A549 (cell line): ENCODE measurements at regions not wholly inside any gene's neighbourhood (a gene's known extent, or its start where the extent isn't known, plus 50 kb on each side); places are given as distances from the start of the nearest gene placed in this dataset.

Experiments
- ATAC-seq, 2 experiments: fragments of 200-7000 bp in 1 of 2; fragments of >200 bp in 1 of 2; cut with Nextera tagmentation in 1 of 2; cut with Tn5 transposase in 1 of 2; 3 replicates each; pipeline versions ENCODE4 v1.8.0 to v1.9.1; 2018 to 2020; ENCODE audit warnings: mild to moderate bottlenecking in 1 of 2, moderate library complexity in 1 of 2
- CTCF ChIA-PET: fragments of 300-600 bp; sonication (Branson Sonifier 250); formaldehyde crosslinking; extraction: SDS; loops from one replicate; lab custom pipeline; 2021; ENCODE audit warnings: antibody characterized with exemption, inconsistent platforms; lab: Yijun Ruan, JAX
- POLR2A ChIA-PET: fragments of 350-600 bp; formaldehyde crosslinking; extraction: SDS; loops from one replicate; lab custom pipeline; 2021; ENCODE audit warnings: antibody characterized with exemption, inconsistent platforms; lab: Yijun Ruan, JAX
- DNase-seq, 2 experiments: peaks; one replicate each; pipeline versions ENCODE4 v3.0.0 to v3.0.0-alpha.2; 2011 to 2016; ENCODE audit warnings: low read depth in 1 of 2, low spot score in 1 of 2
- FAIRE-seq: peaks from 2 replicates; lab custom pipeline; 2011; peaks lifted over from hg19 to GRCh38; lab: Jason Lieb, UNC
- H3K27ac ChIP-seq, 2 experiments: fragments of >200 bp; sonication (Bioruptor Twin); formaldehyde crosslinking; 3 replicates each; pipeline ENCODE4 v1.5.1; 2016 to 2017
- H3K4me1 ChIP-seq: fragments of >200 bp; sonication (Bioruptor Twin); formaldehyde crosslinking; 3 replicates; pipeline ENCODE4 v1.6.1; 2016
- H3K4me2 ChIP-seq: fragments of >200 bp; sonication (Bioruptor Twin); formaldehyde crosslinking; 3 replicates; pipeline ENCODE4 v1.6.1; 2016
- H3K4me3 ChIP-seq: fragments of >200 bp; sonication (Bioruptor Twin); formaldehyde crosslinking; 3 replicates; pipeline ENCODE4 v1.5.1; 2016
- H3K9me3 ChIP-seq: fragments of >200 bp; sonication (Bioruptor Twin); formaldehyde crosslinking; 3 replicates; pipeline ENCODE4 v1.6.1; 2016
- BHLHE40 ChIP-seq: IDR thresholded peaks from 2 replicates; pipeline ENCODE4 v1.6.1; 2012; ENCODE audit warnings: low read depth, low read length, inconsistent platforms
- CBX2 ChIP-seq: fragments of 200-600 bp; sonication (generic); IDR thresholded peaks from 2 replicates; pipeline ENCODE4 v1.6.1; 2016; ENCODE audit warnings: low read depth, mild to moderate bottlenecking, borderline replicate concordance
- CEBPB ChIP-seq, 2 experiments: fragments of >200 bp in 1 of 2; sonication (Bioruptor Twin) in 1 of 2; formaldehyde crosslinking in 1 of 2; IDR thresholded peaks; 2 replicates each; pipeline ENCODE4 v1.6.1; 2012 to 2016
- CHD2 ChIP-seq: fragments of 150-350 bp; IDR thresholded peaks from 2 replicates; pipeline ENCODE4 v1.6.1; 2014; ENCODE audit warnings: low read length; ENCODE audit not compliant: partially characterized antibody
- EHMT2 ChIP-seq: fragments of 200-600 bp; sonication (generic); IDR thresholded peaks from 2 replicates; pipeline ENCODE4 v1.6.1; 2016; ENCODE audit warnings: antibody characterized with exemption, low read depth, mild to moderate bottlenecking, moderate library complexity
- EP300 ChIP-seq, 2 experiments: fragments of >200 bp; sonication (Bioruptor Twin); formaldehyde crosslinking; IDR thresholded peaks; 2 replicates in 1 of 2; 3 replicates in 1 of 2; pipeline ENCODE4 v1.6.1; 2016 to 2017
- HOXA7 ChIP-seq: fragments of 250-450 bp; sonication (Bioruptor Pico); IDR thresholded peaks from 2 replicates; pipeline ENCODE4 v1.5.0; 2020; ENCODE audit warnings: mild to moderate bottlenecking, moderate library complexity
- HOXB13 ChIP-seq: fragments of 250-450 bp; sonication (Bioruptor Pico); IDR thresholded peaks from 2 replicates; pipeline ENCODE4 v1.5.0; 2020; ENCODE audit warnings: low read depth, mild to moderate bottlenecking, moderate library complexity
- HOXB5 ChIP-seq: fragments of 250-450 bp; sonication (Bioruptor Pico); IDR thresholded peaks from 2 replicates; pipeline ENCODE4 v1.5.0; 2020; ENCODE audit warnings: mild to moderate bottlenecking, moderate library complexity
- KDM1A ChIP-seq: fragments of 200-600 bp; sonication (generic); IDR thresholded peaks from 2 replicates; pipeline ENCODE4 v1.6.1; 2016; ENCODE audit warnings: low read depth, mild to moderate bottlenecking
- KDM5A ChIP-seq: fragments of 200-600 bp; sonication (generic); IDR thresholded peaks from 2 replicates; pipeline ENCODE4 v1.6.1; 2016; ENCODE audit warnings: antibody characterized with exemption, mild to moderate bottlenecking
- NFE2L2 ChIP-seq: fragments of 150-350 bp; conservative IDR thresholded peaks from 2 replicates; pipeline ENCODE4 v1.6.1; 2014; ENCODE audit warnings: low read length
- NR3C1 ChIP-seq: fragments of >200 bp; sonication (Bioruptor Twin); formaldehyde crosslinking; IDR thresholded peaks from 3 replicates; pipeline ENCODE4 v1.6.1; 2017
- RFX5 ChIP-seq: fragments of 450-650 bp; IDR thresholded peaks from 2 replicates; pipeline ENCODE4 v1.7.1; 2014; ENCODE audit warnings: antibody characterized with exemption, mild to moderate bottlenecking, moderate library complexity
- RNF2 ChIP-seq: fragments of 200-600 bp; sonication (generic); IDR thresholded peaks from 2 replicates; pipeline ENCODE4 v1.6.1; 2016; ENCODE audit warnings: low read depth, mild to moderate bottlenecking, antibody characterized with exemption, moderate library complexity, borderline replicate concordance
- TFCP2L1 ChIP-seq: fragments of 250-450 bp; sonication (Bioruptor Pico); IDR thresholded peaks from 2 replicates; pipeline ENCODE4 v1.5.0; 2021; ENCODE audit warnings: mild to moderate bottlenecking
- ZC3H11A ChIP-seq: fragments of 450-650 bp; IDR thresholded peaks from 2 replicates; pipeline ENCODE4 v1.6.1; 2014; ENCODE audit warnings: antibody characterized with exemption, mild to moderate bottlenecking
- ZSCAN20 ChIP-seq: fragments of 250-450 bp; sonication (Bioruptor Pico); IDR thresholded peaks from 2 replicates; pipeline ENCODE4 v1.8.0; 2022; ENCODE audit warnings: mild to moderate bottlenecking, moderate library complexity
- WGBS: methylation state at CpG from one replicate; pipeline ENCODE4 v1.1.6; 2017; ENCODE audit errors: missing lambda C conversion rate; 5-methylcytosine and 5-hydroxymethylcytosine counted together
- TF ChIP-seq, protein P1 (sequence below): fragments of 150-350 bp; IDR thresholded peaks from 2 replicates; pipeline ENCODE4 v1.6.1; 2014; ENCODE audit warnings: low read depth, mild to moderate bottlenecking, low read length
- TF ChIP-seq, protein P2 (sequence below): IDR thresholded peaks from 2 replicates; pipeline ENCODE4 v1.6.1; 2012
- TF ChIP-seq, protein P3 (sequence below): fragments of >200 bp; sonication (Bioruptor Twin); formaldehyde crosslinking; IDR thresholded peaks from 3 replicates; pipeline ENCODE4 v1.5.1; 2016
- TF ChIP-seq, protein P4 (sequence below): IDR thresholded peaks from 2 replicates; pipeline ENCODE4 v1.6.1; 2012
- TF ChIP-seq, protein P5 (sequence below): fragments of 200-600 bp; sonication (generic); IDR thresholded peaks from 2 replicates; pipeline ENCODE4 v1.6.1; 2016; ENCODE audit warnings: antibody characterized with exemption, mild to moderate bottlenecking, moderate library complexity

DNA sequence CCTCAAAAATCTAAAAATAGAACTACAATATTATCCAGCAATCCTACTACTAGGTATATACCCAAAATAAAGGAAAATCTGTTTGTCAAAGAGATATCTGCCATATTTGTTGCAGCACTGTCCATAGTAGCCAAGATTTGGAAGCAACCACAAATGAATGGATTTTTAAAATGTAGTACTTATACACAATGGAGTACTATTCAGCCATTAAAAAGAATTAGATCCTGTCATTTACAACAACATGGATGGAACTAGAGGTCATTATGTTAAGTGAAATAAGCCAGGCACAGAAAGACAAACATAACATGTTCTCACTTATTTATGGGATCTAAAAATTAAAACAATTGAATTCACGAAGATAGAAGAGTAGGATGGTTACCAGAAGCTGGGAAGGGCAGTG, 135.7 kb upstream of the CCDC28A start:
- no peaks in the 10 kb centered on the region for H3K4me1 ChIP-seq
- H3K4me2 ChIP-seq = no peak overlapping the region
- no peak overlapping the region for H3K27ac ChIP-seq
- H3K9me3 ChIP-seq = no peaks in the 10 kb centered on the region
- no peak for DNase-seq
- POLR2A ChIA-PET = no interaction called here
- CTCF ChIA-PET = no interaction called here
- ATAC-seq = no peak
- H3K4me3 ChIP-seq = no peak overlapping the region
- no peak for FAIRE-seq
- WGBS = 80% methylated on average over 1 of the region's 1 CpG
- TF ChIP-seq HOXB13 (CRISPR knock-in tag) (no peak), NR3C1 (no peak), ZC3H11A (no peak), TFCP2L1 (no peak), EP300 (IDR thresholded peaks at IDR 0.05) (no peak), HOXA7 (no peak), ZSCAN20 (CRISPR knock-in tag) (no peak), CHD2 (no peak), KDM1A (no peak), CBX2 (no peak), BHLHE40 (no peak), RFX5 (no peak), RNF2 (no peak), NFE2L2 (no peak), EHMT2 (no peak)
- TF ChIP-seq, protein P1, sequence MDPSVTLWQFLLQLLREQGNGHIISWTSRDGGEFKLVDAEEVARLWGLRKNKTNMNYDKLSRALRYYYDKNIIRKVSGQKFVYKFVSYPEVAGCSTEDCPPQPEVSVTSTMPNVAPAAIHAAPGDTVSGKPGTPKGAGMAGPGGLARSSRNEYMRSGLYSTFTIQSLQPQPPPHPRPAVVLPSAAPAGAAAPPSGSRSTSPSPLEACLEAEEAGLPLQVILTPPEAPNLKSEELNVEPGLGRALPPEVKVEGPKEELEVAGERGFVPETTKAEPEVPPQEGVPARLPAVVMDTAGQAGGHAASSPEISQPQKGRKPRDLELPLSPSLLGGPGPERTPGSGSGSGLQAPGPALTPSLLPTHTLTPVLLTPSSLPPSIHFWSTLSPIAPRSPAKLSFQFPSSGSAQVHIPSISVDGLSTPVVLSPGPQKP = no peak
- TF ChIP-seq, protein P2, sequence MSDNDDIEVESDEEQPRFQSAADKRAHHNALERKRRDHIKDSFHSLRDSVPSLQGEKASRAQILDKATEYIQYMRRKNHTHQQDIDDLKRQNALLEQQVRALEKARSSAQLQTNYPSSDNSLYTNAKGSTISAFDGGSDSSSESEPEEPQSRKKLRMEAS = no peak
- TF ChIP-seq, all 56 proteins: peak for 0

DNA sequence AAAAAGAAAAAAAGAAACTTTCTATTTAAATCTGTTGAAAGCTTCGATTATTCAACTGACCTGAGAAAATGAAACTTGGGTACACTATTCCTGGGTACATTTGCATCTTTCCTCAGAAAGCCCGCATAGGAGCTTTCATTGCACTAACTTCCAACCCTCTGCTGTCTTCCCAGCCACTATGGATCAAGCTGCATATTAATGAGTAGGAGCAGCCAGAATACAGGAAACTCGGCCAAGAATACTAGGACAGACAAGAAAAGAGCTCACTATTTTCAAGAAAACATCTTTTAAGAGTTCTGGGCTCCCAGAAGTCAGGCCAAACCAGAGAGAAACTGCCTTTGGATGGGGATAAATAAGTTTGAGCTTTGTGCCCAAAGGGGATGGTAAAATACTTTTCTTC, 135.0 kb upstream of the CCDC28A start:
- ATAC-seq (no peak), FAIRE-seq (no peak), DNase-seq (no peak)
- whole genome bisulfite sequencing = 51% methylated on average over 3 of the region's 3 CpGs
- Histone ChIP-seq H3K9me3 (no peaks in the 10 kb centered on the region), H3K27ac (no peak overlapping the region), H3K4me1 (no peaks in the 10 kb centered on the region), H3K4me2 (no peak overlapping the region), H3K4me3 (no peak overlapping the region)
- ChIA-PET CTCF (no interaction called here), POLR2A (no interaction called here)
- TF ChIP-seq KDM5A (no peak), HOXB5 (CRISPR knock-in tag) (no peak), CEBPB (IDR thresholded peaks at IDR 0.05) (no peak), EP300 (IDR thresholded peaks at IDR 0.05) (no peak), HOXB13 (CRISPR knock-in tag) (no peak)
- TF ChIP-seq, protein P3, sequence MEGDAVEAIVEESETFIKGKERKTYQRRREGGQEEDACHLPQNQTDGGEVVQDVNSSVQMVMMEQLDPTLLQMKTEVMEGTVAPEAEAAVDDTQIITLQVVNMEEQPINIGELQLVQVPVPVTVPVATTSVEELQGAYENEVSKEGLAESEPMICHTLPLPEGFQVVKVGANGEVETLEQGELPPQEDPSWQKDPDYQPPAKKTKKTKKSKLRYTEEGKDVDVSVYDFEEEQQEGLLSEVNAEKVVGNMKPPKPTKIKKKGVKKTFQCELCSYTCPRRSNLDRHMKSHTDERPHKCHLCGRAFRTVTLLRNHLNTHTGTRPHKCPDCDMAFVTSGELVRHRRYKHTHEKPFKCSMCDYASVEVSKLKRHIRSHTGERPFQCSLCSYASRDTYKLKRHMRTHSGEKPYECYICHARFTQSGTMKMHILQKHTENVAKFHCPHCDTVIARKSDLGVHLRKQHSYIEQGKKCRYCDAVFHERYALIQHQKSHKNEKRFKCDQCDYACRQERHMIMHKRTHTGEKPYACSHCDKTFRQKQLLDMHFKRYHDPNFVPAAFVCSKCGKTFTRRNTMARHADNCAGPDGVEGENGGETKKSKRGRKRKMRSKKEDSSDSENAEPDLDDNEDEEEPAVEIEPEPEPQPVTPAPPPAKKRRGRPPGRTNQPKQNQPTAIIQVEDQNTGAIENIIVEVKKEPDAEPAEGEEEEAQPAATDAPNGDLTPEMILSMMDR = no peak
- TF ChIP-seq, protein P4, sequence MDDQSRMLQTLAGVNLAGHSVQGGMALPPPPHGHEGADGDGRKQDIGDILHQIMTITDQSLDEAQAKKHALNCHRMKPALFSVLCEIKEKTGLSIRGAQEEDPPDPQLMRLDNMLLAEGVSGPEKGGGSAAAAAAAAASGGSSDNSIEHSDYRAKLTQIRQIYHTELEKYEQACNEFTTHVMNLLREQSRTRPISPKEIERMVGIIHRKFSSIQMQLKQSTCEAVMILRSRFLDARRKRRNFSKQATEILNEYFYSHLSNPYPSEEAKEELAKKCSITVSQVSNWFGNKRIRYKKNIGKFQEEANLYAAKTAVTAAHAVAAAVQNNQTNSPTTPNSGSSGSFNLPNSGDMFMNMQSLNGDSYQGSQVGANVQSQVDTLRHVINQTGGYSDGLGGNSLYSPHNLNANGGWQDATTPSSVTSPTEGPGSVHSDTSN = no peak
- TF ChIP-seq, protein P5, sequence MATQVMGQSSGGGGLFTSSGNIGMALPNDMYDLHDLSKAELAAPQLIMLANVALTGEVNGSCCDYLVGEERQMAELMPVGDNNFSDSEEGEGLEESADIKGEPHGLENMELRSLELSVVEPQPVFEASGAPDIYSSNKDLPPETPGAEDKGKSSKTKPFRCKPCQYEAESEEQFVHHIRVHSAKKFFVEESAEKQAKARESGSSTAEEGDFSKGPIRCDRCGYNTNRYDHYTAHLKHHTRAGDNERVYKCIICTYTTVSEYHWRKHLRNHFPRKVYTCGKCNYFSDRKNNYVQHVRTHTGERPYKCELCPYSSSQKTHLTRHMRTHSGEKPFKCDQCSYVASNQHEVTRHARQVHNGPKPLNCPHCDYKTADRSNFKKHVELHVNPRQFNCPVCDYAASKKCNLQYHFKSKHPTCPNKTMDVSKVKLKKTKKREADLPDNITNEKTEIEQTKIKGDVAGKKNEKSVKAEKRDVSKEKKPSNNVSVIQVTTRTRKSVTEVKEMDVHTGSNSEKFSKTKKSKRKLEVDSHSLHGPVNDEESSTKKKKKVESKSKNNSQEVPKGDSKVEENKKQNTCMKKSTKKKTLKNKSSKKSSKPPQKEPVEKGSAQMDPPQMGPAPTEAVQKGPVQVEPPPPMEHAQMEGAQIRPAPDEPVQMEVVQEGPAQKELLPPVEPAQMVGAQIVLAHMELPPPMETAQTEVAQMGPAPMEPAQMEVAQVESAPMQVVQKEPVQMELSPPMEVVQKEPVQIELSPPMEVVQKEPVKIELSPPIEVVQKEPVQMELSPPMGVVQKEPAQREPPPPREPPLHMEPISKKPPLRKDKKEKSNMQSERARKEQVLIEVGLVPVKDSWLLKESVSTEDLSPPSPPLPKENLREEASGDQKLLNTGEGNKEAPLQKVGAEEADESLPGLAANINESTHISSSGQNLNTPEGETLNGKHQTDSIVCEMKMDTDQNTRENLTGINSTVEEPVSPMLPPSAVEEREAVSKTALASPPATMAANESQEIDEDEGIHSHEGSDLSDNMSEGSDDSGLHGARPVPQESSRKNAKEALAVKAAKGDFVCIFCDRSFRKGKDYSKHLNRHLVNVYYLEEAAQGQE = no peak
- TF ChIP-seq, protein P1 = no peak
